ENCODE measurements at regions not wholly inside any gene's neighbourhood (a gene's known extent, or its start where the extent isn't known, plus 50 kb on each side); places are given as distances from the start of the nearest gene placed in this dataset.

DNA sequence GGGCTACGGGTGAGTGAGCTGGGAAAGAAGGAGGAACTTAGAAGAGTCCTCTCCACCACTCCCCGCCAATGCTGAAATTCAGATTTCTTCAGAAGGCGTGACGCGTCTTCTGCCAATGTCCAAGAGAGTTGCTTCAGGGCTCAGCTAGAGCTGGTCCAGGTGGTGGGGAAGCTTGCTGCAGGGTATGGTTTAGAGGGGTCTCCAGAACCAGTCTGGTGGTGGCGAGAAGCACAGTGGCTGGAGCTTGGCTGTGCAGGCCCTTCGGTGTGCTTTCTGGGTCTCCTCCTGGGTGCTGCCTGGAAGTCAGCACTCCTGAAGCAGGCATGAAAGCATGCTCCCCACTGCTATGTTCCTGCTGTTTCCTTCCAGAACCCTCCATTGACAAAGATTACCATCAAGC is 387.2 kb downstream of the PTPRU start:
- no peaks in the 10 kb centered on the region for H3K36me3 ChIP-seq (ENCODE audit: control insufficient read depth in 1 of 2, insufficient read depth in 2 of 2, low read length in 2 of 2)
- RAD21 ChIA-PET (ENCODE audit: low non-redundant PET in 1 of 2, low total read pairs in 2 of 2, uncharacterized antibody in 2 of 2, unreplicated experiment in 2 of 2): no interaction called here

GRCh38 chr1:29621826-29622435 is 385.6 kb downstream of the PTPRU start:
- no peak overlapping the region for H2AFZ ChIP-seq (ENCODE audit: low read depth, low read length, poor library complexity, severe bottlenecking)
- no peaks in the 10 kb centered on the region for H4K20me1 ChIP-seq (ENCODE audit: insufficient read depth)
- CTCF ChIA-PET: no interaction called here
- no peak overlapping the region for H3K27ac ChIP-seq (ENCODE audit: low read depth, low read length)
- H3K4me1 ChIP-seq (ENCODE audit: control insufficient read depth in 1 of 2, insufficient read depth in 2 of 2, low read length in 2 of 2): no peaks in the 10 kb centered on the region
- H3K27me3 ChIP-seq (ENCODE audit: insufficient read depth, low read length): no peaks in the 10 kb centered on the region
- no peak for DNase-seq (ENCODE audit: low read depth, low spot score)
- no peaks in the 10 kb centered on the region for H3K9me3 ChIP-seq (ENCODE audit: control insufficient read depth in 1 of 2, insufficient read depth in 1 of 2, low read depth in 1 of 2, low read length in 2 of 2)
- intact Hi-C loops (cut with micrococcal nuclease): no loop called here
- H3K79me2 ChIP-seq (ENCODE audit: insufficient read depth, low read length): no peaks in the 10 kb centered on the region
- BruUV-seq (replicated peaks): no TSS peak
- POLR2A ChIA-PET: no interaction called here
- H3K9ac ChIP-seq (ENCODE audit: low read length): no peak overlapping the region
- RAD21 ChIA-PET (ENCODE audit: low non-redundant PET in 1 of 2, low total read pairs in 2 of 2, uncharacterized antibody in 2 of 2, unreplicated experiment in 2 of 2): no interaction called here
- ATAC-seq: no peak
- H3K4me3 ChIP-seq (replicated peaks in 1 of 2; ENCODE audit: low read depth in 1 of 2, low read length in 2 of 2): no peak overlapping the region
- H3K36me3 ChIP-seq (ENCODE audit: control insufficient read depth in 1 of 2, insufficient read depth in 2 of 2, low read length in 2 of 2): no peaks in the 10 kb centered on the region
- H3K4me2 ChIP-seq (ENCODE audit: low read length): no peak overlapping the region
- no peaks in the 10 kb centered on the region for H3K9me2 ChIP-seq (ENCODE audit: insufficient read depth)
- TF ChIP-seq SRF (IDR thresholded peaks at IDR 0.05; ENCODE audit: low read depth) (no peak), JUND (IDR thresholded peaks at IDR 0.05) (no peak), YY1 (IDR thresholded peaks at IDR 0.05; ENCODE audit: extremely low read depth, insufficient replicate concordance, low read depth, low read length) (no peak)
- TF ChIP-seq, protein P1, sequence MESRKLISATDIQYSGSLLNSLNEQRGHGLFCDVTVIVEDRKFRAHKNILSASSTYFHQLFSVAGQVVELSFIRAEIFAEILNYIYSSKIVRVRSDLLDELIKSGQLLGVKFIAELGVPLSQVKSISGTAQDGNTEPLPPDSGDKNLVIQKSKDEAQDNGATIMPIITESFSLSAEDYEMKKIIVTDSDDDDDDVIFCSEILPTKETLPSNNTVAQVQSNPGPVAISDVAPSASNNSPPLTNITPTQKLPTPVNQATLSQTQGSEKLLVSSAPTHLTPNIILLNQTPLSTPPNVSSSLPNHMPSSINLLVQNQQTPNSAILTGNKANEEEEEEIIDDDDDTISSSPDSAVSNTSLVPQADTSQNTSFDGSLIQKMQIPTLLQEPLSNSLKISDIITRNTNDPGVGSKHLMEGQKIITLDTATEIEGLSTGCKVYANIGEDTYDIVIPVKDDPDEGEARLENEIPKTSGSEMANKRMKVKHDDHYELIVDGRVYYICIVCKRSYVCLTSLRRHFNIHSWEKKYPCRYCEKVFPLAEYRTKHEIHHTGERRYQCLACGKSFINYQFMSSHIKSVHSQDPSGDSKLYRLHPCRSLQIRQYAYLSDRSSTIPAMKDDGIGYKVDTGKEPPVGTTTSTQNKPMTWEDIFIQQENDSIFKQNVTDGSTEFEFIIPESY (IDR thresholded peaks at IDR 0.05; ENCODE audit: extremely low read depth, insufficient replicate concordance, low read length): no peak
- TF ChIP-seq, protein P2, sequence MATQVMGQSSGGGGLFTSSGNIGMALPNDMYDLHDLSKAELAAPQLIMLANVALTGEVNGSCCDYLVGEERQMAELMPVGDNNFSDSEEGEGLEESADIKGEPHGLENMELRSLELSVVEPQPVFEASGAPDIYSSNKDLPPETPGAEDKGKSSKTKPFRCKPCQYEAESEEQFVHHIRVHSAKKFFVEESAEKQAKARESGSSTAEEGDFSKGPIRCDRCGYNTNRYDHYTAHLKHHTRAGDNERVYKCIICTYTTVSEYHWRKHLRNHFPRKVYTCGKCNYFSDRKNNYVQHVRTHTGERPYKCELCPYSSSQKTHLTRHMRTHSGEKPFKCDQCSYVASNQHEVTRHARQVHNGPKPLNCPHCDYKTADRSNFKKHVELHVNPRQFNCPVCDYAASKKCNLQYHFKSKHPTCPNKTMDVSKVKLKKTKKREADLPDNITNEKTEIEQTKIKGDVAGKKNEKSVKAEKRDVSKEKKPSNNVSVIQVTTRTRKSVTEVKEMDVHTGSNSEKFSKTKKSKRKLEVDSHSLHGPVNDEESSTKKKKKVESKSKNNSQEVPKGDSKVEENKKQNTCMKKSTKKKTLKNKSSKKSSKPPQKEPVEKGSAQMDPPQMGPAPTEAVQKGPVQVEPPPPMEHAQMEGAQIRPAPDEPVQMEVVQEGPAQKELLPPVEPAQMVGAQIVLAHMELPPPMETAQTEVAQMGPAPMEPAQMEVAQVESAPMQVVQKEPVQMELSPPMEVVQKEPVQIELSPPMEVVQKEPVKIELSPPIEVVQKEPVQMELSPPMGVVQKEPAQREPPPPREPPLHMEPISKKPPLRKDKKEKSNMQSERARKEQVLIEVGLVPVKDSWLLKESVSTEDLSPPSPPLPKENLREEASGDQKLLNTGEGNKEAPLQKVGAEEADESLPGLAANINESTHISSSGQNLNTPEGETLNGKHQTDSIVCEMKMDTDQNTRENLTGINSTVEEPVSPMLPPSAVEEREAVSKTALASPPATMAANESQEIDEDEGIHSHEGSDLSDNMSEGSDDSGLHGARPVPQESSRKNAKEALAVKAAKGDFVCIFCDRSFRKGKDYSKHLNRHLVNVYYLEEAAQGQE (IDR thresholded peaks at IDR 0.05; ENCODE audit: low read depth): no peak

More for the DNA sequence above, 387.2 kb downstream of the PTPRU start:
- Histone ChIP-seq H3K9me2 (ENCODE audit: insufficient read depth) (no peaks in the 10 kb centered on the region), H4K20me1 (ENCODE audit: insufficient read depth) (no peaks in the 10 kb centered on the region), H3K27me3 (ENCODE audit: insufficient read depth, low read length) (no peaks in the 10 kb centered on the region), H3K4me1 (ENCODE audit: control insufficient read depth in 1 of 2, insufficient read depth in 2 of 2, low read length in 2 of 2) (no peaks in the 10 kb centered on the region), H3K4me2 (ENCODE audit: low read length) (no peak overlapping the region), H3K9ac (ENCODE audit: low read length) (no peak overlapping the region), H2AFZ (ENCODE audit: low read depth, low read length, poor library complexity, severe bottlenecking) (no peak overlapping the region), H3K9me3 (ENCODE audit: control insufficient read depth in 1 of 2, insufficient read depth in 1 of 2, low read depth in 1 of 2, low read length in 2 of 2) (no peaks in the 10 kb centered on the region), H3K27ac (ENCODE audit: low read depth, low read length) (no peak overlapping the region), H3K4me3 (replicated peaks in 1 of 2; ENCODE audit: low read depth in 1 of 2, low read length in 2 of 2) (no peak overlapping the region), H3K79me2 (ENCODE audit: insufficient read depth, low read length) (no peaks in the 10 kb centered on the region)
- CTCF ChIA-PET: no interaction called here
- no peak for ATAC-seq
- TF ChIP-seq ZNF274 (IDR thresholded peaks at IDR 0.05; ENCODE audit: low read depth, low read length) (no peak), ELF1 (IDR thresholded peaks at IDR 0.05; ENCODE audit: borderline replicate concordance, low read depth) (no peak), SRF (IDR thresholded peaks at IDR 0.05; ENCODE audit: low read depth) (no peak), ATF3 (IDR thresholded peaks at IDR 0.05) (no peak), TCF7L2 (IDR thresholded peaks at IDR 0.05; ENCODE audit: borderline replicate concordance, extremely low read depth, insufficient read depth, insufficient read length) (no peak)
- TF ChIP-seq, protein P1 (IDR thresholded peaks at IDR 0.05; ENCODE audit: extremely low read depth, insufficient replicate concordance, low read length): no peak
- DNase-seq (ENCODE audit: low read depth, low spot score): no peak
- intact Hi-C loops (cut with micrococcal nuclease): no loop called here
- no TSS peak for BruUV-seq (replicated peaks)
- POLR2A ChIA-PET: no interaction called here

Measured in HCT116 (cell line).